Right ventricle myocardium superior (tissue), 1 donor: ENCODE measurements at regions not wholly inside any gene's neighbourhood (a gene's known extent, or its start where the extent isn't known, plus 50 kb on each side); places are given as distances from the start of the nearest gene placed in this dataset.
"Not testable (repeated sequence)": the region's sequence is repeated elsewhere in the genome, so short reads cannot be mapped to it uniquely, and the experiment has no call there.

ENCODE experiments used
- ATAC-seq: fragments of 200-7000 bp; cut with Tn5 transposase; one replicate; pipeline ENCODE4 v1.9.1; 2020; ENCODE audit warnings: mild to moderate bottlenecking; ENCODE audit not compliant: poor library complexity
- DNase-seq: peaks from one replicate; pipeline ENCODE4 v3.0.0-alpha.2; 2020
- intact Hi-C: fragments of 100-400 bp; cut with DNase I; formaldehyde crosslinking; loops from one replicate; pipeline ENCODE4 v1.11.2; 2022
- donor health status: DM: no; HTN: yes; CAD: no; lungs with severe emphysema.

DNA sequence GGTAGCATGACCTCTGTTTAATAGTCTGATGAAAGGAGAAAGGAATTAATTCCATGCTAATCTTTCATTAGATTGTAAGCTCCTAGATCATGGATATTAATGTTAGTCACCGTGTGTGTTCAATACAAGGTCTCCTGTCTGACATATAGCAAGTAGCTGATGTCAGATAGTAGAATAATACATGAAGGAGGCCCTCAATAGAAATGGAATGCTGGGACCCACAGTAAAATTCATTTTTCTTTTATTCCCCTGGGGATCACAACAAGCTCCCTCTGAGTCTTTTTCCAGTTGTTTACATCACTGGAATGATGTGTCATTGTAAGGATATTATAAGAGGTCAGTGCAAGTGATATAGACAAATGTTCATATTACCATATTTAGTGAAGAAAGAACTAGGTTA, 240.3 kb upstream of the TRPC7 start:
- DNase-seq (no peak), ATAC-seq (no peak)
- intact Hi-C loops: no loop called here

DNA sequence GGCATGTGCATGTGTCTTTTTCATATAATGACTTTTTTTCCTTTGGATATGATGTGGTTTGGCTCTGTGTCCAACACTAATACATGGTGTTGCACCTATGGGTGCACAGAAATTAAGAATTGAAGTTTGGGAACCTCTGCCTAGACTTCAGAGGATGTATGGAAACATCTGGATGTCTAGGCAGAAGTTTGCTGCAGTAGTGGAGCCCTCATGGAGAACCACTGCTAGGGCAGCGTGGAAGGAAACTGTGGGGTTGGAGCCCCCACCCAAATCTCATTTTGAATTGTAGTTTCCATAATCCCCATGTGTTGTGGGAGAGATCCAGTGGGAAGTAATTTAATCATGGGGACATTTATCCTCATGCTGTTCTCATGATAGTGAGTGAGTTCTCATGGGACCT, 235.0 kb upstream of the TRPC7 start:
- ATAC-seq (no peak), DNase-seq (no peak)
- intact Hi-C loops: no loop called here

DNA sequence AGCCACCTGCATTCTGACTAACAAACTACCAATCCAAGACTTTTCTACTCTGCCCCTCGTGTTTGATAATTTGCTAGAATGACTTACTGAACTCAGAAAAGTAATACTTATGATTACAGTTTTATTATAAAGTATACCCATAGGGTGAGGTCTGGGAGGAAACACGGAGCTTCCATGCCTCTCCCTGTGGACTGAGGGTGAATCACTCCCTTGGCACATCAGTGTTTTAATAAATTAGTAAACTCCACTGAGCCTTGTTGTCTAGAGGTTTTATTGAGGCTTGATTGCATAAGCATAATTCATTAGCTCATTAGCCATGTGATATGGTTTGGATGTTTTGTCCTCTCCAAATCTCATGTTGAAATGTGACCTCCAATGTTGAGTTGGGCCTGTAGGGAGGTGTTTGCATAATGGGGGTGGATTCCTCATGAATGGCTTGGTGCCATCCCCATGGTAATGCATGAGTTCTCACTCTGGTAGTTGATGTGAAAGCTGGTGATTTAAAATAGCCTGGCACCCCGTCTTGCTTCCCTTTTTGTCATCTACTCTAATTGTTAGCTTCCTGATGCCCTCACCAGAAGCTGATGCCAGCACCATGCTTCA, 233.6 kb upstream of the TRPC7 start:
- DNase-seq (no peak), ATAC-seq (no peak)
- intact Hi-C loops: no loop called here

DNA sequence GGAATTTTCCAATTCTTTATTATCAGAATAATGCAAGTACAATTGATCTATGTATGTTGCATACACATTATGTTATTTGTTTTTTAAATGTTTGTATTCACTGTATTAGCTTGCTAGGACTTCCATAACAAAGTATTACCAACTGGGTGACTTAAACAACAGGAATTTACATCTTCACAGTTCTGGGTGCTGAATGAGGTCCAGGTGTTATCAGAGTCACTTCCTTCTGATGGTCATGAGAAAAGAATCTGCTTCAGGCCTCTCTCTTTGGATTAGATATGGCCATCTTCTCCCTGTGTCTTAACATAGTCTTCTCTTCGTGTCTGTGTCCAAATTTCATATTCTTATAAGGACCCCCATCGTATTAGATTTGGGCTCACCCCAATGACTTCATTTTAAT, 229.1 kb upstream of the TRPC7 start:
- intact Hi-C loops: no loop called here
- no peak for DNase-seq
- ATAC-seq: no peak

DNA sequence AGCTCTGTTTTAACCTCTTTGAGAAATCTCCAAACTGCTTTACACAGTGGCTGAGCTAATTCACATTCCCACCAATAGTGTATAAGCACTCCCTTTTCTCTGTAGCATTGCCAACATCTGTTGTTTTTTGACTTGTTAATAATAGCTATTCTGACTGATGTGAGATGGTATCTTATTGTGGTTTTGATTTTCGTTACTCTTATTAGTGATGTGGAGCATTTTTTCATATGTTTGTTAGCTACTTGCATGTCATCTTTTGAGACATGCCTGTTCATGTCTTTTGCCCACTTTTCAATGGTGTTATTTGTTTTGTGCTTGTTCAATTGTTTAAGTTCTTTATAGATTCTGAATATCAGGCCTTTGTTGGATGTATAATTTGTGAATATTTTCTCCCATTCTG, 225.2 kb upstream of the TRPC7 start:
- intact Hi-C loops: no loop called here
- DNase-seq (no peak), ATAC-seq (no peak)

DNA sequence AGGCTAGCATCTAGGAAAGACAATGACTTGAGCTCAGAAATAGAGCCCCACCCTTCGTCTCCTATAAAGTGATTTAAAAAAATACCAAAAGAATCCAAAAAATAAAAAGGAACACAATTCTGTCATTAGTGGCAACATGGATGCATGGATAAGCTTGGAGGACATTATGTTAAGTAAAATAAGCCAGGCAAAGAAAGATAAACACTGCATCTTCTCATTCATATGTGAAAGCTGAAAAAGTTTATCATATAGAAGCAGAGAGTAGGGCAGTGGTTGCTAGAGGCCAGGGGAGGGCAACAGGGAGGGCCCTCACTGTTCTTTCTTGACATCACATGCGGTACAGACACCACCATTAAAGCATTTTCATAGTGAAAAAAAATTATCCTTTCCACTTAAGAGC, 220.9 kb upstream of the TRPC7 start:
- intact Hi-C loops: no loop called here
- ATAC-seq: no peak
- no peak for DNase-seq

DNA sequence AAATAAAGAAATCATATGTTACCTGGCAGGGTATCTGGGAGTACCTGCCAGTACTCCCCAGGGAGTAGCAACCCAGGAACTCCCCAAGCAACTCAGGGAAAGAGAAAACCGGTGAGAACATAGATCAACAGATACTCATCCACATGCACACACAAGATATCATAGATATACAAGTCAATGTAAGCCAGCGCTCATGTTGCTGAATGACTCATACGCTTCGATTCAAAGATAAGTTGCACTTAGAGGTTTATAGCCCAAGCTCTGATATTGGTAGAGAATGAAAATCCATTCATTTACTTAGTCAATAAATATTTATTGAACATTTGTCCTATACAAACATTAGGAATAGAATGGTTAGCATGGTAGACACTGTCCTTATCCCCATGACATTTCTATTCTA, 219.1 kb upstream of the TRPC7 start:
- intact Hi-C loops: no loop called here
- ATAC-seq (no peak), DNase-seq (no peak)

DNA sequence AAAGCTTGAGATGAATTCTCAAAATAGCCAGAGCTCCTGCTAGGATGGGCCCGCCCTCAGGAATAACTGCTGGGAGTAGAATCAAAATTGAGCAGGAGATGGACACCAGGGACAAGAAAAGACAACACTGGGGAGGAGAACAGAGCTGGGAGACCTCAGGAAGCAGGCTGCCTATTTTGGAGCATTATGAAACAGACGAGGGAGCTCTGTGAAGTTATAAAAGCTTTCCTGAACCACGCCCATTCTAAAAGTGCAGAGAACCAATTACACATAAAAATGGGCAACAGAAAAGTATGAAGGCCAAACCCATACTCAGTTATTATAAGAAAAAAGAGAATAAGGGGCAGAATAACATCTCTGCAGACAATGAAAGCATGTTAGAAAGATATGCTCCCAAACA, 213.9 kb upstream of the TRPC7 start:
- DNase-seq (no peak), ATAC-seq (no peak)
- intact Hi-C loops: no loop called here

DNA sequence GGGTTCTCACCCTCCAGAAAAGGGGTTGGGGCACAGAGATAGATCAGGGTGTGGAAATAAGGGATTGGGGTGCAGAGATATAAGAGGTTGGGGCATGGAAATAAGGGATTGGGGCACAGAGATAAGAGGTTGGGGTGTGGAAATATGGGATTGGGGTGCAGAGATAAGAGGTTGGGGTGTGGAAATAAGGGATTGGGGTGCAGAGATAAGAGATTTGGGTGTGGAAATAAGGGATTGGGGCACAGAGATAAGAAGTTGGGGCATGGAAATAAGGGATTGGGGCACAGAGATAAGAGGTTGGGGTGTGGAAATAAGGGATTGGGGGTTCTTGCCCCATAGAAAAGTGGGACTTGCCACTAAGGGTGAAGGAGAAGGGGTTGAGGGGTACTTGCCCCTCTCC, 204.5 kb upstream of the TRPC7 start:
- ATAC-seq, DNase-seq, intact Hi-C loops: not testable (repeated sequence)

DNA sequence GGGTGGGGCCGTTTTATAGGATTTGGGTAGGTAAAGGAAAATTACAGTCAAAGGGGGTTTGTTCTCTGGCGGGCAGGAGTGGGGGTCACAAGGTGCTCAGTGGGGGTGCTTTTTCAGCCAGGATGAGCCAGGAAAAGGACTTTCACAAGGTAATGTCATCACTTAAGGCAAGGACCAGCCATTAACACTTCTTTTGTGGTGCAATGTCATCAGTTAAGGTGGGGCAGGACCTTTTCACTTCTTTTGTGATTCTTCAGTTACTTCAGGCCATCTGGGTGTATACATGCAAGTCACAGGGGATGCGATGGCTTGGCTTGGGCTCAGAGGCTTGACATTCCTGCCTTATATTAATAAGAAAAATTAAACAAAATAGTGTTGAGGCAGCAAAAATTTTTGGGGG, 200.1 kb upstream of the TRPC7 start:
- DNase-seq, ATAC-seq, intact Hi-C loops: not testable (repeated sequence)

DNA sequence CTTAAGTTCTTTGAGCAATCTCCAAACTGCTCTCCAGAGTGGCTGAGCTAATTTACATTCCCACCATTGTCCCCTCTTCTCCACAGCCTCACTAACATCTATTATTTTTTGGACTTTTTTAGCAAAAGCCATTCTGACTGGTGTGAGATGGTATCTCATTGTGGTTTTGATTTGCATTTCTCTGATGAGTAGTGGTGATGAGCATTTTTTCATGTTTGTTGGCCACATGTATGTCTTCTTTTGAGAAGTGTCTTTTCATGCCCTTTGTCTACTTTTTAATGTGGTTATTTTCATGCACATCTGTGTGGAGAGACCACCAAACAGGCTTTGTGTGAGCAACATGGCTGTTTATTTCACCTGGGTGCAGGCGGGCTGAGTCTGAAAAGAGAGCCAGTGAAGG, 199.7 kb upstream of the TRPC7 start:
- intact Hi-C loops, ATAC-seq, DNase-seq: not testable (repeated sequence)

DNA sequence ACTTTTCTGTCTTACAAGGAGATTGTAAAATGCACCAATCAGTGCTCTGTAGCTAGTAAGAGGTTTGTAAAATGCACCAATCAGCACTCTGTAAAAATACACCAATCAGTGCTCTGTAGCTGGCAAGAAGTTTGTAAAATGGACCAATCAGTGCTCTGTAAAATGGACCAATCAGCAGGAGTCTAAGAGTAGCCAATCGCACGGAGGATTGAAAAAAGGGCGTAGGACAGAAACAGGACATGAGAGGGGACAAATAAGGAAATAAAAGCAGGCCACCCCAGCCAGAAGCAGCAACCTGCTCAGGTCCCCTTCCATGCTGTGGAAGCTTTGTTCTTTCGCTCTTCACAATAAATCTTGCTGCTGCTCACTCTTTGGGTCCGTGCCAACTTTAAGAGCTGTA, 199.1 kb upstream of the TRPC7 start:
- ATAC-seq, DNase-seq, intact Hi-C loops: not testable (repeated sequence)

DNA sequence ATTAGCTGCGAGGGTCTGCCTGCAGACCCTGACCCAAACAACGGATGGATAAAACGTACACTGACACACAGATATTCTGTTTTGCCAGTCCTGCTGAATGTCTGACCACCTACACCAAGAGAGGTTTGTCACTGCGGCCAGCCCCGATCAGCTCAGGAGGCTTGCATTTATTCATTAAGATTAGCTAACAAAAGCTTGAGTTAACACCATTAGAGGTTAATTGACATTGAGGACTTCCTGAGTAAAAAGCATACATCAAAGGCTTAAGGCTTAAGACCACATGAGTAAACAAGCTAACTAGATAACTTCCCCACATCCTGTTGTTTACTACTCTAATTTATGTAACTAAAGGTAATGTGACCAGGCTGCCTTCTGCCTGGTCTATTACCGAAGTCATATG, 198.1 kb upstream of the TRPC7 start:
- ATAC-seq (no peak), DNase-seq (no peak)
- intact Hi-C loops: no loop called here

DNA sequence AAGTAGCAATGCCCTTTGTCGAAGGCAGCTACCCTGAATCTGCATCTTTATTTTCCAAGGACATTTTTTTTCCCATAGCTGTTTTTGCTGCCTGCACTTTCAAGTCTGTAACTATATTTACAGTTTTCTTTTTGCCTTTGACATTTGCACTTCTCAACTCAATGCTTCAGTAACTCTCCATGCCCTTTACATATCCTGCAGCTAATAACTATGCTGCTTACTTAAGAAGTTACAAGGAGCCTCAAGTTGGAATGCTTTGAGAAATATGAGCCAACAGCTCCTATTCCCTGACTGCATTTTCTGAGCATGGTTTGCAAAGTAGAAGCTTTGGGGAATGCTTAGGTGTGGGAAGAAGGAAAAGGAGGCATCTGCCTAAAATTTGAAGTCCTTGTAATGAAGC, 194.8 kb upstream of the TRPC7 start:
- intact Hi-C loops: no loop called here
- ATAC-seq: no peak

DNA sequence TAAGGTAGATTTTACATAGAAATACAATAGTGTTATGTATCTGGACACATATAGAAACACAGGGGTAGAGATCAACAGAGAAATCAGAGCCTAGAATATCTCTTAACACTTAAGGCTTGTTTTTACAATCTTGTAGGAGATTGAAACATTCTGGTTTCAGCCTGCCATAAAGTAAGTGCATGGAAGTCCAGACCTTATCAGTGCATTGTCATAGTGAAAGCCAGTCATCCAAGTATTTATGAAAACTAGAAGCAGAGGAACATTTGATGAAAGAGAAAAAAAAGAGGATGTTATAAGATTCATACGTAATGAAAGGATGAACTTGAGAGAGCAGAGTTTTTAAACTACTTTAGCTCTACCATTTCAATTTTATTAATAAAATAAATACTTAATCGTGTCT, 194.3 kb upstream of the TRPC7 start:
- intact Hi-C loops: no loop called here
- DNase-seq: no peak
- no peak for ATAC-seq

More for the DNA sequence above, 194.8 kb upstream of the TRPC7 start:
- no peak for DNase-seq

DNA sequence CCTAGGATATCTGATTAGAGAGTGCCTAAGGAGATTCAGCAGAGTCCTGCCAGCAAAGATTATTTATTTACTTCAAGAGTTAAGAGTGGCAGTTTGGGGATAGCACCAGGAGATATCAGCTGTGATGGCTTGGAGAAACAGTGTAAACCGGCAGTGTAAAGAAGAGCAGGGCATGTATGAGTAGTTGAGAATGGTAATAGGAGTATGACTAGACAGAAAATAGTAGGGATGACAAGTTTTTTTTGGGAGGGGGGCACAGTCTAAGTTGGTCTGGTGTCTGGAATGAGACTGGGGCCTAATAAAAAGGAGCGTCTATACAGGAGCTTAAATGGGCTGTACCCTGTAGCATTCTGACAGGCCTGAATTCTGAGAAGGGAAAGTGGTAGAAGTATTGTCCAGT, 181.8 kb upstream of the TRPC7 start:
- ATAC-seq, intact Hi-C loops, DNase-seq: not testable (repeated sequence)

DNA sequence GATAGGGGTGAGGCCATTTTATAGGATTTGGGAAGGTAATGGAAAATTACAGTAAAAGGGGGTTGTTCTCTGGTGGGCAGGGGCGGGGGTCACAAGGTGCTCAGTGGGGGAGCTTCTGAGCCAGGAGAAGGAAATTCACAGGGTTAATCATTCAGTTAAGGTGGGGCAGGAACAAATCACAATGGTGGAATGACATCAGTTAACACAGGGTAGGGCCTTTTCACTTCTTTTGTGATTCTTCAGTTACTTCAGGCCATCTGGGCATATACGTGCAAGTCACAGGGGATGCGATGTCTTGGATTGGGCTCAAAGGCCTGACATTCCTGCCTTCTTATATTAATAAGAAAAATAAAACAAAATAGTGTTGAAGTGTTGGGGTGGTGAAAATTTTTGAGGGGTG, 181.1 kb upstream of the TRPC7 start:
- intact Hi-C loops, DNase-seq: not testable (repeated sequence)

DNA sequence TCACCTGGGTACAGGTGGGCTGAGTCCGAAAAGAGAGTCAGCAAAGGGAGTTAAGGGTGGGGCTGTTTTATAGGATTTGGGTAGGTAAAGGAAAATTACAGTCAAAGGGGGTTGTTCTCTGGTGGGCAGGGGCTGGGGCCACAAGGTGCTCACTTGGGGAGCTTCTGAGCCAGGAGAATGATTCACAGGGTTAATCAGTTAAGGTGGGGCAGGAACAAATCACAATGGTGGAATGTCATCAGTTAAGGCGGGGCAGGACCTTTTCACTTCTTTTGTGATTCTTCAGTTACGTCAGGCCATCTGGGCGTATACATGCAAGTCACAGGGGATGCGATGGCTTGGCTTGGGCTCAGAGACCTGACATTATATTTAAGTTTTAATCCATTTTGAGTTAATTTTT, 179.7 kb upstream of the TRPC7 start:
- intact Hi-C loops, DNase-seq, ATAC-seq: not testable (repeated sequence)

More for the DNA sequence above, 181.1 kb upstream of the TRPC7 start:
- ATAC-seq: not testable (repeated sequence)

DNA sequence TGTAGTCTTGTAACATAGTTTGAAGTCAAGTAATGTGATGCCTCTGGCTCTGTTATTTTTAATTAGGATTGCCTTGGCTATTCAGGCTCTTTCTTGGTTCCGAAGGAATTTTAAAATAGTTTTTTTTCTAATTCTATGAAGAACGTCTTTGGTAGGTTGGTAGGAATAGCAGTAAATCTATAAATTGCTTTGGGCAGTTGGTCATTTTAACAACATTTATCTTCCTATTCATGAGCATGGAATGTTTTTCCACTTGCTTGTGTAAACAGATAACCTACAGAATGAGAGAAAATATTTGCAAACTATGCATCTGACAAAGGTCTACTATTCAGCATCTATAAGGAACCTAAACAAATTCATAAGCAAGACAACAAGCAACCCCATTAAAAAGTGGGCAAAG, 173.2 kb upstream of the TRPC7 start:
- intact Hi-C loops: no loop called here
- no peak for ATAC-seq
- DNase-seq: no peak

DNA sequence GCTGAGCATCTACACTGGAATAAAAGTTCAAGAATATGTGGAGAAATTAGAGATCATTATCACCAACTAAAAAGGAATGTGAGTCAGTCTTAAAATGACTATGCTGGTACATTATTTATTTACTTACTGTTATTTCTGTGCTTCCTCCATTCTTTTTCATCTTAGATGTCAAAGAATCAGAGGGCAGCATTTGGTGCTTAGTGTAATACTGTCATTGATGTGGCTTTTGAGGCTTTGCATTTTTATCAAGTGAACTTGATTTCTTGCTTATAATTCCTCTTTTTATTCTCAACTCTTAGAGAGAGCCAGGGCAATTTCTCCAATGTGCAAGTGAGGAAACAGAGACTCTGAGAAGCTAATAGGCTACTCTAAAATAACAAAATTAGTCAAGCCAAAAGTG, 163.7 kb upstream of the TRPC7 start:
- intact Hi-C loops: no loop called here
- DNase-seq (no peak), ATAC-seq (no peak)

DNA sequence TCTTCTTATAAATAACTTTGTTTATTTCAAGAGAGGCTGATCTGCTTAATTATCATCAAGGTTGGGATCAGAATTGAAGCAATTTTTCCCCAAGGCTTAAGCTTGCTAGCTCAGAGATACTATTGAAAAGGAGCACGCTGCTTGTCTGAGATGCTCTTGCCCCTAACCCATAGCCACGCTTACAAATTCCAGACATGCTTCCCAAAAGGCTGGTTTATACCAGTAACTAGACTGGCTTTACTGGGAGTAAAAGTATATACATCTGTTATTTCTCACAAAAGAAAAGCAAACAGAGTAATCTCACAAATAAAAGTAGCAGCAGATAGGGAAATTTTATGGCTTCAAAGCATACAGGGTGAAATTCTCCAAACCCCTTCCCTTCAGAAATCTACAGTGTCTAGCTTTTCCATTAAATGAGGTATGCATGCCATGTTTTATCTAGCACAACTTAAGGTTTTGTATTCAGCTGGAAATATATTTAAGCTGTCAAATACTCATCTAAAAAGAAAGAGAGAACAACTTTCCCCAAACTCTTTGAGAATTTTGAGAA, 163.2 kb upstream of the TRPC7 start:
- no peak for DNase-seq
- intact Hi-C loops: no loop called here
- ATAC-seq: no peak
